Neural cell (in vitro differentiated cells): ENCODE measurements at regions not wholly inside any gene's neighbourhood (a gene's known extent, or its start where the extent isn't known, plus 50 kb on each side); places are given as distances from the start of the nearest gene placed in this dataset.

ENCODE experiments used
- H2AFZ ChIP-seq: fragments of 200-600, 300-800 bp; sonication (generic), shearing (Covaris generic); 2 replicates; pipeline ENCODE4 v1.6.0; 2014; ENCODE audit warnings: low read depth, mild to moderate bottlenecking, antibody characterized with exemption, low read length, moderate library complexity
- H3F3A ChIP-seq: fragments of 200-600 bp; shearing (Covaris generic); 2 replicates; pipeline ENCODE4 v1.6.1; 2016; ENCODE audit warnings: mild to moderate bottlenecking, moderate library complexity, mixed read lengths, antibody characterized with exemption, low read length; ENCODE audit not compliant: insufficient read depth, poor library complexity, severe bottlenecking
- H3K27ac ChIP-seq: fragments of 200-600, 300-800 bp; sonication (generic), shearing (Covaris generic); 2 replicates; pipeline ENCODE4 v1.5.1; 2014; ENCODE audit warnings: mild to moderate bottlenecking, low read length, moderate library complexity
- H3K27me3 ChIP-seq: fragments of 300-800, 200-600 bp; sonication (generic), shearing (Covaris generic); 2 replicates; pipeline ENCODE4 v1.6.0; 2014; ENCODE audit warnings: mild to moderate bottlenecking, low read depth, low read length, moderate library complexity; ENCODE audit not compliant: insufficient read depth
- H3K36me3 ChIP-seq: fragments of 300-800, 200-600 bp; sonication (generic), shearing (Covaris generic); 2 replicates; pipeline ENCODE4 v1.5.1; 2014; ENCODE audit warnings: mild to moderate bottlenecking, antibody characterized with exemption, low read length, moderate library complexity; ENCODE audit not compliant: insufficient read depth
- H3K4me2 ChIP-seq: fragments of 300-800, 200-600 bp; sonication (generic), shearing (Covaris generic); 2 replicates; pipeline ENCODE4 v1.6.0; 2014; ENCODE audit warnings: mild to moderate bottlenecking, low read length
- H3K4me3 ChIP-seq: fragments of 300-800, 200-600 bp; sonication (generic), shearing (Covaris generic); 2 replicates; pipeline ENCODE4 v1.5.1; 2014; ENCODE audit warnings: mild to moderate bottlenecking, low read length, moderate library complexity
- H3K79me2 ChIP-seq: fragments of 200-600 bp; shearing (Covaris generic); replicated peaks from 2 replicates; pipeline ENCODE4 v1.6.0; 2014; ENCODE audit warnings: mild to moderate bottlenecking, low read length, moderate library complexity; ENCODE audit not compliant: insufficient read depth
- H3K9ac ChIP-seq: fragments of 300-800, 200-600 bp; sonication (generic), shearing (Covaris generic); 2 replicates; pipeline ENCODE4 v1.6.1; 2016; ENCODE audit warnings: mild to moderate bottlenecking, low read length, mixed read lengths
- H3K9me2 ChIP-seq: fragments of 200-600 bp; shearing (Covaris generic); 2 replicates; pipeline ENCODE4 v1.6.1; 2016; ENCODE audit warnings: mild to moderate bottlenecking, low read length, mixed read lengths; ENCODE audit not compliant: insufficient read depth
- H3K9me3 ChIP-seq: fragments of 200-600, 300-800 bp; sonication (generic), shearing (Covaris generic); 2 replicates; pipeline ENCODE4 v1.6.1; 2016; ENCODE audit warnings: mild to moderate bottlenecking, mixed run types, low read length, moderate library complexity, mixed read lengths
- H4K20me1 ChIP-seq: fragments of 200-600 bp; shearing (Covaris generic); 2 replicates; pipeline ENCODE4 v1.6.1; 2016; ENCODE audit warnings: mild to moderate bottlenecking, mixed run types; ENCODE audit not compliant: insufficient read depth
- EP300 ChIP-seq: fragments of 450-650 bp; conservative IDR thresholded peaks from 2 replicates; pipeline ENCODE4 v1.6.1; 2014; ENCODE audit warnings: antibody characterized with exemption, mild to moderate bottlenecking, moderate library complexity; ENCODE audit not compliant: poor library complexity, severe bottlenecking
- EZH2 ChIP-seq: fragments of 200-600, 300-800 bp; shearing (Covaris generic), sonication (generic); IDR thresholded peaks from 2 replicates; pipeline ENCODE4 v1.6.1; 2014; ENCODE audit warnings: antibody characterized with exemption, low read length, borderline replicate concordance, mild to moderate bottlenecking; ENCODE audit not compliant: insufficient read depth, poor library complexity, severe bottlenecking
- MXI1 ChIP-seq: fragments of 450-650 bp; conservative IDR thresholded peaks from 2 replicates; pipeline ENCODE4 v1.6.1; 2014; ENCODE audit warnings: antibody characterized with exemption, mild to moderate bottlenecking; ENCODE audit not compliant: poor library complexity, severe bottlenecking
- POLR2AphosphoS5 ChIP-seq: IDR thresholded peaks from 2 replicates; pipeline ENCODE4 v1.6.1; 2012
- RAD21 ChIP-seq: fragments of 450-650 bp; conservative IDR thresholded peaks from 2 replicates; pipeline ENCODE4 v1.6.1; 2014; ENCODE audit warnings: antibody characterized with exemption, mild to moderate bottlenecking, moderate library complexity
- SMC3 ChIP-seq: fragments of 450-650 bp; conservative IDR thresholded peaks from 2 replicates; pipeline ENCODE4 v1.6.1; 2014; ENCODE audit warnings: antibody characterized with exemption, mild to moderate bottlenecking, moderate library complexity; ENCODE audit not compliant: poor library complexity
- TAF1 ChIP-seq: IDR thresholded peaks from 2 replicates; pipeline ENCODE4 v1.6.1; 2012; ENCODE audit warnings: low read depth
- TF ChIP-seq, protein P1 (sequence below): IDR thresholded peaks from 2 replicates; pipeline ENCODE4 v1.6.1; 2012; ENCODE audit warnings: borderline replicate concordance
- TF ChIP-seq, protein P2 (sequence below): fragments of 450-650 bp; IDR thresholded peaks from 2 replicates; pipeline ENCODE4 v1.5.1; 2014; ENCODE audit warnings: antibody characterized with exemption, mild to moderate bottlenecking, moderate library complexity; ENCODE audit not compliant: poor library complexity, severe bottlenecking

- Histone ChIP-seq H3F3A (no peaks in the 10 kb centered on the region), H4K20me1 (no peaks in the 10 kb centered on the region)
Observed at GRCh38 chr4:35608205-35608604, 636.1 kb downstream of the ARAP2 start.

DNA sequence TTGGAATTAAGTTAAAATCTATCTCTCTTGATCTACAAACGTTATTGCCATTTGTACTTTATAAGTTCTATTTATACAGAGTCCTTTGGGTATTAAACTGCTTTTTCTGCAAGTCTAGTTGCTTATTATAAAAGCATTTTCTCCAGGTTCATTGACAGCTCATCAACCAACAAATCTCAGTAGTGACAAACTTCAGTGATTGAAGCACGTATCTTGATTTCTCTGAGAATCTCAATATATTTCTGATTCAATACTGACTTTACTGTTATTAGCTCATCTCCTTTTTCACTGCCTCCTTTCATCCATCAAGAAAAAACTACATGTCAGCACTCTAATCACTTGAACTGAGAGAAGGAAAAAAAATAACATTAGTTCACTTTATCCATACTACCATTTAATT, 630.2 kb downstream of the ARAP2 start:
- H2AFZ ChIP-seq = no peak overlapping the region
- H3K9me2 ChIP-seq = no peaks in the 10 kb centered on the region
- H3K9me3 ChIP-seq = no peaks in the 10 kb centered on the region
- H3K36me3 ChIP-seq = no peaks in the 10 kb centered on the region
- no peak overlapping the region for H3K9ac ChIP-seq
- no peak for TF ChIP-seq TAF1
- TF ChIP-seq EZH2 = no peak
- TF ChIP-seq RAD21 = no peak
- TF ChIP-seq, protein P1, sequence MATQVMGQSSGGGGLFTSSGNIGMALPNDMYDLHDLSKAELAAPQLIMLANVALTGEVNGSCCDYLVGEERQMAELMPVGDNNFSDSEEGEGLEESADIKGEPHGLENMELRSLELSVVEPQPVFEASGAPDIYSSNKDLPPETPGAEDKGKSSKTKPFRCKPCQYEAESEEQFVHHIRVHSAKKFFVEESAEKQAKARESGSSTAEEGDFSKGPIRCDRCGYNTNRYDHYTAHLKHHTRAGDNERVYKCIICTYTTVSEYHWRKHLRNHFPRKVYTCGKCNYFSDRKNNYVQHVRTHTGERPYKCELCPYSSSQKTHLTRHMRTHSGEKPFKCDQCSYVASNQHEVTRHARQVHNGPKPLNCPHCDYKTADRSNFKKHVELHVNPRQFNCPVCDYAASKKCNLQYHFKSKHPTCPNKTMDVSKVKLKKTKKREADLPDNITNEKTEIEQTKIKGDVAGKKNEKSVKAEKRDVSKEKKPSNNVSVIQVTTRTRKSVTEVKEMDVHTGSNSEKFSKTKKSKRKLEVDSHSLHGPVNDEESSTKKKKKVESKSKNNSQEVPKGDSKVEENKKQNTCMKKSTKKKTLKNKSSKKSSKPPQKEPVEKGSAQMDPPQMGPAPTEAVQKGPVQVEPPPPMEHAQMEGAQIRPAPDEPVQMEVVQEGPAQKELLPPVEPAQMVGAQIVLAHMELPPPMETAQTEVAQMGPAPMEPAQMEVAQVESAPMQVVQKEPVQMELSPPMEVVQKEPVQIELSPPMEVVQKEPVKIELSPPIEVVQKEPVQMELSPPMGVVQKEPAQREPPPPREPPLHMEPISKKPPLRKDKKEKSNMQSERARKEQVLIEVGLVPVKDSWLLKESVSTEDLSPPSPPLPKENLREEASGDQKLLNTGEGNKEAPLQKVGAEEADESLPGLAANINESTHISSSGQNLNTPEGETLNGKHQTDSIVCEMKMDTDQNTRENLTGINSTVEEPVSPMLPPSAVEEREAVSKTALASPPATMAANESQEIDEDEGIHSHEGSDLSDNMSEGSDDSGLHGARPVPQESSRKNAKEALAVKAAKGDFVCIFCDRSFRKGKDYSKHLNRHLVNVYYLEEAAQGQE = peak; percentile 52
- TF ChIP-seq, protein P2, sequence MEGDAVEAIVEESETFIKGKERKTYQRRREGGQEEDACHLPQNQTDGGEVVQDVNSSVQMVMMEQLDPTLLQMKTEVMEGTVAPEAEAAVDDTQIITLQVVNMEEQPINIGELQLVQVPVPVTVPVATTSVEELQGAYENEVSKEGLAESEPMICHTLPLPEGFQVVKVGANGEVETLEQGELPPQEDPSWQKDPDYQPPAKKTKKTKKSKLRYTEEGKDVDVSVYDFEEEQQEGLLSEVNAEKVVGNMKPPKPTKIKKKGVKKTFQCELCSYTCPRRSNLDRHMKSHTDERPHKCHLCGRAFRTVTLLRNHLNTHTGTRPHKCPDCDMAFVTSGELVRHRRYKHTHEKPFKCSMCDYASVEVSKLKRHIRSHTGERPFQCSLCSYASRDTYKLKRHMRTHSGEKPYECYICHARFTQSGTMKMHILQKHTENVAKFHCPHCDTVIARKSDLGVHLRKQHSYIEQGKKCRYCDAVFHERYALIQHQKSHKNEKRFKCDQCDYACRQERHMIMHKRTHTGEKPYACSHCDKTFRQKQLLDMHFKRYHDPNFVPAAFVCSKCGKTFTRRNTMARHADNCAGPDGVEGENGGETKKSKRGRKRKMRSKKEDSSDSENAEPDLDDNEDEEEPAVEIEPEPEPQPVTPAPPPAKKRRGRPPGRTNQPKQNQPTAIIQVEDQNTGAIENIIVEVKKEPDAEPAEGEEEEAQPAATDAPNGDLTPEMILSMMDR = no peak
- no peak for TF ChIP-seq SMC3
- peak; percentile 85 for TF ChIP-seq POLR2AphosphoS5
- TF ChIP-seq EP300 = peak; percentile 96
- no peak for TF ChIP-seq MXI1
- H3K4me2 ChIP-seq = no peak overlapping the region
- no peaks in the 10 kb centered on the region for H3F3A ChIP-seq
- H3K79me2 ChIP-seq = no peaks in the 10 kb centered on the region
- H4K20me1 ChIP-seq = no peaks in the 10 kb centered on the region
- no peaks in the 10 kb centered on the region for H3K27me3 ChIP-seq
- no peak overlapping the region for H3K4me3 ChIP-seq
- no peak overlapping the region for H3K27ac ChIP-seq

More at GRCh38 chr4:35608205-35608604, 636.1 kb downstream of the ARAP2 start:
- no peak overlapping the region for H3K9ac ChIP-seq
- H3K36me3 ChIP-seq = no peaks in the 10 kb centered on the region
- H2AFZ ChIP-seq = no peak overlapping the region
- no peaks in the 10 kb centered on the region for H3K9me3 ChIP-seq
- H3K27me3 ChIP-seq = no peaks in the 10 kb centered on the region
- TF ChIP-seq, protein P1 = no peak
- TF ChIP-seq EZH2 (no peak), MXI1 (no peak), EP300 (no peak)
- H3K4me2 ChIP-seq = no peak overlapping the region
- no peak overlapping the region for H3K4me3 ChIP-seq
- no peak overlapping the region for H3K27ac ChIP-seq
- H3K79me2 ChIP-seq = no peaks in the 10 kb centered on the region
- no peaks in the 10 kb centered on the region for H3K9me2 ChIP-seq
